ENCODE measurements at regions not wholly inside any gene's neighbourhood (a gene's known extent, or its start where the extent isn't known, plus 50 kb on each side); places are given as distances from the start of the nearest gene placed in this dataset.

- TF ChIP-seq CTCF (IDR thresholded peaks at IDR 0.05 in 4 of 5, conservative IDR thresholded peaks at IDR 0.05 in 1 of 5) (no peak), POLR2A (IDR thresholded peaks at IDR 0.05) (no peak)
Observed at GRCh38 chr15:39529457-39529856, 51.4 kb upstream of the THBS1 start.
